Astrocyte of the cerebellum (primary cell): ENCODE measurements at regions not wholly inside any gene's neighbourhood (a gene's known extent, or its start where the extent isn't known, plus 50 kb on each side); places are given as distances from the start of the nearest gene placed in this dataset.
A peak's percentile ranks its signal among the peaks of the same experiment; 100 is the strongest.

Experiments used
- DNase-seq: peaks from one replicate; pipeline ENCODE4 v3.0.0-alpha.2; 2011; ENCODE audit warnings: low read depth
- H3K4me3 ChIP-seq: 2 replicates; pipeline ENCODE4 v1.5.1; 2011; ENCODE audit warnings: mild to moderate bottlenecking, low read depth, low read length, moderate library complexity
- in situ Hi-C: cut with HindIII; loops from 2 replicates; pipeline ENCODE4 v1.10.0; 2017; ENCODE audit warnings: low sequenced_read_pairs
- TF ChIP-seq, protein P1 (sequence below): IDR thresholded peaks from 2 replicates; pipeline ENCODE4 v1.5.1; 2012; ENCODE audit warnings: low read length, low read depth, moderate library complexity, mild to moderate bottlenecking; ENCODE audit errors: missing control alignments

DNA sequence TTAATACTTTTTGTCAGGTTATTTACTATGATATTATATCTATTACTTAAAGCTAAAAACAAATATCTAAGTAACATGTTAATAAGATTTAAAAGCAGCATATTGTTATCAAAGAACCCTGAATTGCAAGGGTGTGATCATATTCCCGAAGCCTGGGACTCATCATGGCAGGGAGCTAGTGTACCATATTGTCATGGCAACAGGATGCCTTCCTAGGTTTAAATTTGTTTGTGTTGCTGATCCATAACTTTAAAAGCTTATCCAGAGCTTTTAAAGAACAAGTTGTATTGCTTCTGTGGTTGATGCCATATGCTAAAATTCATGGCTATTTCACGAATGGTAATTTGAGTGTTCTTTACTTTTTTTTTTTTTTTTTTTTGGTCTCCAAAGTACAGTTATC, 500.5 kb downstream of the NAV3 start:
- no peak overlapping the region for H3K4me3 ChIP-seq
- TF ChIP-seq, protein P1, sequence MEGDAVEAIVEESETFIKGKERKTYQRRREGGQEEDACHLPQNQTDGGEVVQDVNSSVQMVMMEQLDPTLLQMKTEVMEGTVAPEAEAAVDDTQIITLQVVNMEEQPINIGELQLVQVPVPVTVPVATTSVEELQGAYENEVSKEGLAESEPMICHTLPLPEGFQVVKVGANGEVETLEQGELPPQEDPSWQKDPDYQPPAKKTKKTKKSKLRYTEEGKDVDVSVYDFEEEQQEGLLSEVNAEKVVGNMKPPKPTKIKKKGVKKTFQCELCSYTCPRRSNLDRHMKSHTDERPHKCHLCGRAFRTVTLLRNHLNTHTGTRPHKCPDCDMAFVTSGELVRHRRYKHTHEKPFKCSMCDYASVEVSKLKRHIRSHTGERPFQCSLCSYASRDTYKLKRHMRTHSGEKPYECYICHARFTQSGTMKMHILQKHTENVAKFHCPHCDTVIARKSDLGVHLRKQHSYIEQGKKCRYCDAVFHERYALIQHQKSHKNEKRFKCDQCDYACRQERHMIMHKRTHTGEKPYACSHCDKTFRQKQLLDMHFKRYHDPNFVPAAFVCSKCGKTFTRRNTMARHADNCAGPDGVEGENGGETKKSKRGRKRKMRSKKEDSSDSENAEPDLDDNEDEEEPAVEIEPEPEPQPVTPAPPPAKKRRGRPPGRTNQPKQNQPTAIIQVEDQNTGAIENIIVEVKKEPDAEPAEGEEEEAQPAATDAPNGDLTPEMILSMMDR: no peak
- no peak for DNase-seq
- in situ Hi-C loops: no loop called here

DNA sequence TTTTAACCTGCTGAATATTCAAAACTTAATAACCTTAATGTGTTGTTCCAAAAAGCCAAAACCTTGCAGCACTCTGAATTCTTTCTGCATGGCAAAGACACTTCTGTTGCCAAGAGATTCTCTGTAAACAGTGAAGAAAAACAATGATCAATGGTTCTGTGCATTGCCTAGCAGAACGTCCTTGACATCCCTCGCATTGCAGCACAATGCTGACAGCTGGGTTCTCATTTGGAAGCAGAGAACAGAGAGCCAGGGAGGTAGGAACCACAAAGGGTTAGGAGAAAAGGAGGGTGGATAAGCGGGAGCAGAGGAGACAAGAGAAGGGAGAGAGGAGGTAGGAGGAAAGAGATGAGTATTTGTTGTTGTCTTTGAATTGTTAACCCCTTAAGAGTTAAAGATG, 501.1 kb downstream of the NAV3 start:
- in situ Hi-C loops: no loop called here
- DNase-seq: no peak
- TF ChIP-seq, protein P1: no peak
- no peak overlapping the region for H3K4me3 ChIP-seq

- in situ Hi-C loops: no loop called here
- no peak for DNase-seq
- TF ChIP-seq, protein P1: no peak
- H3K4me3 ChIP-seq: no peak overlapping the region
Measured at GRCh38 chr12:78338054-78338785, 507.5 kb downstream of the NAV3 start.

DNA sequence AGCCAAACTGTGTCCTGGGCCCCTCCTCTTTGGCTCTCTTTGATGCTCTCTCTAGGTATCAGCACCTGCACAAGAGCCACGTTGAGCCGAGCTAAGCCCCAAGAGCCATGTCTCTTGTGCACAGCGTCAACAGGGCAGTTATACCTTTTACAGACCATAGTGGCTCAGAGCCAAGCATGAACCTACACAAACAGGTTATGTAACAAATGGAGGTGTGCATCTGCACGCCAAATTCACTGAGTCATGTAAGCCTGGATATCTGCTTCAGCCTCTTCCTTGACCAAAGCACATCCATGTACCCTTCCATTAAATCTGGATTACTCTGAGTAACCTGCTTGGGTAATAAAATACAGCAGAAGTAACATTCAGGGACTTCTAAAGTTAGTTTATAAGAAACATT, 509.7 kb downstream of the NAV3 start:
- no peak overlapping the region for H3K4me3 ChIP-seq
- TF ChIP-seq, protein P1: no peak
- DNase-seq: no peak
- in situ Hi-C loops: no loop called here

DNA sequence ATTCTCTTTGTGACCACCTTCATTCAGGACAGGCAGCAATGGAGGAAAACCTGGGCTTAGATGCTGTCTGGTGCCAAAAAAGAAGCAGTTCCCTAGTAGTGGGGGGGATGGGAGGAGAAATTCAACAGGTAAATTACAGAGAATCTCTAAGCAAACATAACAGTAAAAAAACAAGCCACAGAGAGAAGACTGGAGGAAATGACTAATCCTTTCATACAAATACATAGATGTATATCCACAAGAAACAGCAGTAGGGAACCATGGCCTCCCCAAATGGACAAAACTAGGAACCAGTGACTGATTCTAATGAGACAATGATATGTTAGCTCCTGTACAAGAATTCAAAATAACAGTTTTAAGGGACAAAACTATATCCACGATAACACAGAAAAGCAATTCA, 513.0 kb downstream of the NAV3 start:
- H3K4me3 ChIP-seq: no peak overlapping the region
- TF ChIP-seq, protein P1: no peak
- no peak for DNase-seq
- in situ Hi-C loops: no loop called here

DNA sequence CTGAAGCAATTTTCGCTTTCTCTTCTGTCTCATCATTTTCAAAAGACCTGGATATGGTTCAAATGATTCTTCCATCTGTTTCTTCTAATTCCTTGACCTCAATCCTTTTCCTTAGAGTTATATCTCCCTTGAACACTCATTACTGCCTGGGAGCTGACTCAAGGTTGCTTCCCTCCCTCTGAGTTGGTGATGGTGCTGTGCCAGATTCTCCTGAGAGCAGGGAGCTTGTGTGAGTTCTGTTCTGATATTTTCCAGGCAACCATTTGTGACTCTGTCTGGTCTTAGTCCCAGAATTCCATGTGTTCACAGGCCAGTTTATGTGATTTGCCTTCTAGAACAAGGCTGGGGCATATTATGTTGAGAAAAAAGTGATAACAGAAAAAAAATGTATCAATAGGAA, 505.1 kb upstream of the SYT1 start:
- DNase-seq: peak; percentile 27
- no peak overlapping the region for H3K4me3 ChIP-seq
- TF ChIP-seq, protein P1: no peak
- in situ Hi-C loops: no loop called here
